ENCODE measurements at regions not wholly inside any gene's neighbourhood (a gene's known extent, or its start where the extent isn't known, plus 50 kb on each side); places are given as distances from the start of the nearest gene placed in this dataset.

GRCh38 chr16:26708428-26708827, 358.3 kb upstream of the C16orf82 start (continued):
- TF ChIP-seq CBFB (CRISPR knock-in tag; IDR thresholded peaks at IDR 0.05; ENCODE audit: low read depth) (no peak), ESRRA (CRISPR knock-in tag; IDR thresholded peaks at IDR 0.05; ENCODE audit: borderline replicate concordance) (no peak), ZNF263 (CRISPR knock-in tag; IDR thresholded peaks at IDR 0.05; ENCODE audit: low read depth) (no peak), PRRX2 (CRISPR knock-in tag; IDR thresholded peaks at IDR 0.05) (no peak)

GRCh38 chr16:26709175-26709574, 357.6 kb upstream of the C16orf82 start:
- ATAC-seq = peak; percentile 87
- Mint-ChIP-seq H3K36me3 (no peaks in the 10 kb centered on the region), H3K4me3 (no peak overlapping the region), H3K9me3 (peaks cover 5% of the 10 kb centered on the region), H3K27ac (no peak overlapping the region), H3K4me1 (peaks cover 21% of the 10 kb centered on the region), H3K27me3 (ENCODE audit: low read depth) (no peaks in the 10 kb centered on the region; the same call in none of the 2 replicates)
- peak; percentile 17 for DNase-seq (ENCODE audit: low spot score)
- TF ChIP-seq GTF2I (CRISPR knock-in tag; conservative IDR thresholded peaks at IDR 0.05) (no peak), ZBTB21 (CRISPR knock-in tag; IDR thresholded peaks at IDR 0.05; ENCODE audit: borderline replicate concordance) (no peak), JUN (CRISPR knock-in tag; IDR thresholded peaks at IDR 0.05) (no peak), ELF4 (CRISPR knock-in tag; IDR thresholded peaks at IDR 0.05; ENCODE audit: low read depth) (no peak), ZNF317 (CRISPR knock-in tag; IDR thresholded peaks at IDR 0.05; ENCODE audit: borderline replicate concordance, low read depth) (no peak), NR1H2 (CRISPR knock-in tag; IDR thresholded peaks at IDR 0.05) (no peak), JAZF1 (CRISPR knock-in tag; IDR thresholded peaks at IDR 0.05) (no peak), ETV6 (CRISPR knock-in tag; IDR thresholded peaks at IDR 0.05) (no peak), ZNF138 (CRISPR knock-in tag; conservative IDR thresholded peaks at IDR 0.05) (no peak), TEAD4 (CRISPR knock-in tag; IDR thresholded peaks at IDR 0.05) (no peak), ZSCAN18 (CRISPR knock-in tag; IDR thresholded peaks at IDR 0.05) (no peak), CREB1 (CRISPR knock-in tag; IDR thresholded peaks at IDR 0.05) (no peak), HMGA2 (CRISPR knock-in tag; IDR thresholded peaks at IDR 0.05) (no peak), EMX1 (CRISPR knock-in tag; IDR thresholded peaks at IDR 0.05) (no peak)
- TF ChIP-seq, protein P1, sequence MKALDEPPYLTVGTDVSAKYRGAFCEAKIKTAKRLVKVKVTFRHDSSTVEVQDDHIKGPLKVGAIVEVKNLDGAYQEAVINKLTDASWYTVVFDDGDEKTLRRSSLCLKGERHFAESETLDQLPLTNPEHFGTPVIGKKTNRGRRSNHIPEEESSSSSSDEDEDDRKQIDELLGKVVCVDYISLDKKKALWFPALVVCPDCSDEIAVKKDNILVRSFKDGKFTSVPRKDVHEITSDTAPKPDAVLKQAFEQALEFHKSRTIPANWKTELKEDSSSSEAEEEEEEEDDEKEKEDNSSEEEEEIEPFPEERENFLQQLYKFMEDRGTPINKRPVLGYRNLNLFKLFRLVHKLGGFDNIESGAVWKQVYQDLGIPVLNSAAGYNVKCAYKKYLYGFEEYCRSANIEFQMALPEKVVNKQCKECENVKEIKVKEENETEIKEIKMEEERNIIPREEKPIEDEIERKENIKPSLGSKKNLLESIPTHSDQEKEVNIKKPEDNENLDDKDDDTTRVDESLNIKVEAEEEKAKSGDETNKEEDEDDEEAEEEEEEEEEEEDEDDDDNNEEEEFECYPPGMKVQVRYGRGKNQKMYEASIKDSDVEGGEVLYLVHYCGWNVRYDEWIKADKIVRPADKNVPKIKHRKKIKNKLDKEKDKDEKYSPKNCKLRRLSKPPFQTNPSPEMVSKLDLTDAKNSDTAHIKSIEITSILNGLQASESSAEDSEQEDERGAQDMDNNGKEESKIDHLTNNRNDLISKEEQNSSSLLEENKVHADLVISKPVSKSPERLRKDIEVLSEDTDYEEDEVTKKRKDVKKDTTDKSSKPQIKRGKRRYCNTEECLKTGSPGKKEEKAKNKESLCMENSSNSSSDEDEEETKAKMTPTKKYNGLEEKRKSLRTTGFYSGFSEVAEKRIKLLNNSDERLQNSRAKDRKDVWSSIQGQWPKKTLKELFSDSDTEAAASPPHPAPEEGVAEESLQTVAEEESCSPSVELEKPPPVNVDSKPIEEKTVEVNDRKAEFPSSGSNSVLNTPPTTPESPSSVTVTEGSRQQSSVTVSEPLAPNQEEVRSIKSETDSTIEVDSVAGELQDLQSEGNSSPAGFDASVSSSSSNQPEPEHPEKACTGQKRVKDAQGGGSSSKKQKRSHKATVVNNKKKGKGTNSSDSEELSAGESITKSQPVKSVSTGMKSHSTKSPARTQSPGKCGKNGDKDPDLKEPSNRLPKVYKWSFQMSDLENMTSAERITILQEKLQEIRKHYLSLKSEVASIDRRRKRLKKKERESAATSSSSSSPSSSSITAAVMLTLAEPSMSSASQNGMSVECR (CRISPR knock-in tag; IDR thresholded peaks at IDR 0.05; ENCODE audit: borderline replicate concordance) = no peak
- ChIA-PET CTCF (interaction anchor here (0.5 to 1.2 kb wide), 3 partner anchors 18 to 756 kb away, joined by 3 read pairs; no protein-coding TSS in a partner anchor), POLR2A (no interaction called here)

GRCh38 chr16:26709754-26710153, 357.0 kb upstream of the C16orf82 start:
- Mint-ChIP-seq H3K36me3 (no peaks in the 10 kb centered on the region), H3K4me3 (no peak overlapping the region), H3K9me3 (peaks cover 5% of the 10 kb centered on the region), H3K27me3 (ENCODE audit: low read depth) (no peaks in the 10 kb centered on the region; the same call in none of the 2 replicates), H3K27ac (no peak overlapping the region), H3K4me1 (peaks cover 21% of the 10 kb centered on the region)
- CTCF ChIA-PET = interaction anchor here (0.6 to 1.2 kb wide), 2 partner anchors 64 to 755 kb away, joined by 3 read pairs; no protein-coding TSS in a partner anchor
- POLR2A ChIA-PET = no interaction called here
- DNase-seq (ENCODE audit: low spot score) = no peak
- no peak for ATAC-seq
- TF ChIP-seq FOXP1 (CRISPR knock-in tag; IDR thresholded peaks at IDR 0.05; ENCODE audit: borderline replicate concordance) = no peak
- no peak for TF ChIP-seq ESRRA (CRISPR knock-in tag; IDR thresholded peaks at IDR 0.05; ENCODE audit: borderline replicate concordance)
- TF ChIP-seq CREM (CRISPR knock-in tag; IDR thresholded peaks at IDR 0.05) = no peak
- TF ChIP-seq ZSCAN18 (CRISPR knock-in tag; IDR thresholded peaks at IDR 0.05) = no peak
- TF ChIP-seq IRF2 (CRISPR knock-in tag; IDR thresholded peaks at IDR 0.05; ENCODE audit: borderline replicate concordance, low read depth) = no peak
- TF ChIP-seq ELF4 (CRISPR knock-in tag; IDR thresholded peaks at IDR 0.05; ENCODE audit: low read depth) = no peak
- no peak for TF ChIP-seq EMX1 (CRISPR knock-in tag; IDR thresholded peaks at IDR 0.05)
- no peak for TF ChIP-seq SOX15 (CRISPR knock-in tag; IDR thresholded peaks at IDR 0.05)
- TF ChIP-seq, protein P2, sequence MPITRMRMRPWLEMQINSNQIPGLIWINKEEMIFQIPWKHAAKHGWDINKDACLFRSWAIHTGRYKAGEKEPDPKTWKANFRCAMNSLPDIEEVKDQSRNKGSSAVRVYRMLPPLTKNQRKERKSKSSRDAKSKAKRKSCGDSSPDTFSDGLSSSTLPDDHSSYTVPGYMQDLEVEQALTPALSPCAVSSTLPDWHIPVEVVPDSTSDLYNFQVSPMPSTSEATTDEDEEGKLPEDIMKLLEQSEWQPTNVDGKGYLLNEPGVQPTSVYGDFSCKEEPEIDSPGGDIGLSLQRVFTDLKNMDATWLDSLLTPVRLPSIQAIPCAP (CRISPR knock-in tag; IDR thresholded peaks at IDR 0.05) = no peak
- TF ChIP-seq, protein P3, sequence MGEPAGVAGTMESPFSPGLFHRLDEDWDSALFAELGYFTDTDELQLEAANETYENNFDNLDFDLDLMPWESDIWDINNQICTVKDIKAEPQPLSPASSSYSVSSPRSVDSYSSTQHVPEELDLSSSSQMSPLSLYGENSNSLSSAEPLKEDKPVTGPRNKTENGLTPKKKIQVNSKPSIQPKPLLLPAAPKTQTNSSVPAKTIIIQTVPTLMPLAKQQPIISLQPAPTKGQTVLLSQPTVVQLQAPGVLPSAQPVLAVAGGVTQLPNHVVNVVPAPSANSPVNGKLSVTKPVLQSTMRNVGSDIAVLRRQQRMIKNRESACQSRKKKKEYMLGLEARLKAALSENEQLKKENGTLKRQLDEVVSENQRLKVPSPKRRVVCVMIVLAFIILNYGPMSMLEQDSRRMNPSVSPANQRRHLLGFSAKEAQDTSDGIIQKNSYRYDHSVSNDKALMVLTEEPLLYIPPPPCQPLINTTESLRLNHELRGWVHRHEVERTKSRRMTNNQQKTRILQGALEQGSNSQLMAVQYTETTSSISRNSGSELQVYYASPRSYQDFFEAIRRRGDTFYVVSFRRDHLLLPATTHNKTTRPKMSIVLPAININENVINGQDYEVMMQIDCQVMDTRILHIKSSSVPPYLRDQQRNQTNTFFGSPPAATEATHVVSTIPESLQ (CRISPR knock-in tag; IDR thresholded peaks at IDR 0.05) = no peak
- no peak for TF ChIP-seq ZNF416 (CRISPR knock-in tag; IDR thresholded peaks at IDR 0.05)
- no peak for TF ChIP-seq HMGA2 (CRISPR knock-in tag; IDR thresholded peaks at IDR 0.05)
